GM12878 (cell line): ENCODE measurements at regions not wholly inside any gene's neighbourhood (a gene's known extent, or its start where the extent isn't known, plus 50 kb on each side); places are given as distances from the start of the nearest gene placed in this dataset.

ENCODE experiments used
- ATAC-seq: fragments of 200-7000 bp; cut with Tn5 transposase; 3 replicates; pipeline ENCODE4 v1.9.1; 2020; ENCODE audit warnings: mild to moderate bottlenecking, moderate library complexity
- BruUV-seq: library from RNA; stranded (reverse); fragments of 400-500 nt; replicated peaks from 2 replicates; lab custom pipeline; 2021; lab: Mats Ljungman, UMichigan
- CTCF ChIA-PET: fragments of 300-600 bp; sonication (Branson Sonifier 250); formaldehyde crosslinking; extraction: SDS; loops from one replicate; lab custom pipeline; 2021; ENCODE audit warnings: inconsistent platforms; lab: Yijun Ruan, JAX
- POLR2A ChIA-PET: fragments of 350-600 bp; formaldehyde crosslinking; extraction: SDS; loops from one replicate; lab custom pipeline; 2021; ENCODE audit warnings: inconsistent platforms; lab: Charles Lee
- RAD21 ChIA-PET: fragments of 300-600 bp; sonication (Branson Sonifier 250); formaldehyde crosslinking; loops from one replicate; lab custom pipeline; 2023; ENCODE audit warnings: antibody characterized with exemption; ENCODE audit not compliant: unreplicated experiment; lab: Charles Lee
- SMC1A ChIA-PET: fragments of 300-600 bp; sonication (Branson Sonifier 250); formaldehyde crosslinking; loops from one replicate; lab custom pipeline; 2023; ENCODE audit not compliant: unreplicated experiment, uncharacterized antibody; lab: Charles Lee
- DNase-seq: peaks from one replicate; pipeline ENCODE4 v3.0.0-alpha.2; 2011; ENCODE audit warnings: low read depth, low spot score
- FAIRE-seq: peaks from 3 replicates; lab custom pipeline; 2011; peaks lifted over from hg19 to GRCh38; lab: Jason Lieb, UNC
- H2AFZ ChIP-seq: 2 replicates; pipeline ENCODE4 v1.6.0; 2011; ENCODE audit warnings: low read depth, low read length, control low read depth; ENCODE audit not compliant: control insufficient read depth
- H3K27ac ChIP-seq: 2 replicates; pipeline ENCODE4 v1.5.1; 2011; ENCODE audit warnings: control low read depth; ENCODE audit not compliant: control insufficient read depth, insufficient read depth
- H3K27me3 ChIP-seq, 2 experiments: replicated peaks in 1 of 2; 2 replicates each; pipeline versions ENCODE4 v1.6.0 to v1.6.1; 2011; ENCODE audit warnings: low read length in 1 of 2; ENCODE audit not compliant: control insufficient read depth in 2 of 2, insufficient read depth in 2 of 2
- H3K36me3 ChIP-seq, 2 experiments: 2 replicates each; pipeline ENCODE4 v1.5.1; 2011; ENCODE audit warnings: low read length in 1 of 2; ENCODE audit not compliant: control insufficient read depth in 2 of 2, insufficient read depth in 2 of 2
- H3K4me1 ChIP-seq: 2 replicates; pipeline ENCODE4 v1.6.1; 2011; ENCODE audit warnings: mild to moderate bottlenecking, low read length, moderate library complexity, mixed read lengths; ENCODE audit not compliant: control insufficient read depth, insufficient read depth
- H3K4me2 ChIP-seq: 2 replicates; pipeline ENCODE4 v1.6.0; 2011; ENCODE audit warnings: control low read depth; ENCODE audit not compliant: control insufficient read depth, insufficient read depth
- H3K4me3 ChIP-seq: fragments of 200-600 bp; sonication (generic); 2 replicates; pipeline ENCODE4 v1.5.1; 2016
- H3K79me2 ChIP-seq: 2 replicates; pipeline ENCODE4 v1.6.0; 2011; ENCODE audit warnings: low read length; ENCODE audit not compliant: control insufficient read depth, insufficient read depth
- H3K9ac ChIP-seq: 2 replicates; pipeline ENCODE4 v1.8.0; 2011; ENCODE audit warnings: low read length, control low read depth, mixed read lengths; ENCODE audit not compliant: control insufficient read depth, insufficient read depth
- H3K9me3 ChIP-seq: replicated peaks from 3 replicates; pipeline ENCODE4 v1.5.1; 2011; ENCODE audit warnings: mild to moderate bottlenecking, low read length; ENCODE audit not compliant: control insufficient read depth, insufficient read depth
- H4K20me1 ChIP-seq: 2 replicates; pipeline ENCODE4 v1.6.0; 2011; ENCODE audit not compliant: control insufficient read depth, insufficient read depth
- CBFB ChIP-seq: IDR thresholded peaks from 2 replicates; pipeline ENCODE4 v1.6.1; 2016; ENCODE audit warnings: antibody characterized with exemption, low read depth
- CEBPZ ChIP-seq: fragments of 150-350 bp; IDR thresholded peaks from 2 replicates; pipeline ENCODE4 v1.6.1; 2016; ENCODE audit warnings: low read depth, low read length
- HCFC1 ChIP-seq: fragments of 150-350 bp; IDR thresholded peaks from 2 replicates; pipeline ENCODE4 v1.6.1; 2014; ENCODE audit warnings: low read length
- MLLT1 ChIP-seq: fragments of 450-650 bp; IDR thresholded peaks from 2 replicates; pipeline ENCODE4 v1.6.1; 2016; ENCODE audit warnings: mild to moderate bottlenecking
- NBN ChIP-seq: fragments of 450-650 bp; IDR thresholded peaks from 2 replicates; pipeline ENCODE4 v1.6.1; 2016
- PAX5 ChIP-seq: IDR thresholded peaks from 2 replicates; pipeline ENCODE4 v1.6.1; 2011; ENCODE audit warnings: low read depth, low read length, borderline replicate concordance
- POLR2A ChIP-seq: IDR thresholded peaks from 2 replicates; pipeline ENCODE4 v1.6.1; 2011; ENCODE audit warnings: low read depth, mild to moderate bottlenecking, low read length
- RELA ChIP-seq: fragments of 450-650 bp; IDR thresholded peaks from 2 replicates; pipeline ENCODE4 v1.8.0; 2014; ENCODE audit warnings: borderline replicate concordance; ENCODE audit not compliant: partially characterized antibody
- RFX5 ChIP-seq: IDR thresholded peaks from 2 replicates; pipeline ENCODE4 v1.6.1; 2011; ENCODE audit warnings: low read depth, low read length, improper control_type of control experiment
- SPI1 ChIP-seq: IDR thresholded peaks from 2 replicates; pipeline ENCODE4 v1.6.1; 2011; ENCODE audit warnings: low read depth, mild to moderate bottlenecking, low read length, moderate library complexity, borderline replicate concordance; ENCODE audit not compliant: insufficient read depth
- SREBF1 ChIP-seq: IDR thresholded peaks from 2 replicates; pipeline ENCODE4 v1.6.1; 2012; ENCODE audit warnings: mild to moderate bottlenecking, low read length
- TCF12 ChIP-seq: IDR thresholded peaks from 2 replicates; pipeline ENCODE4 v1.6.1; 2011; ENCODE audit warnings: low read depth, mild to moderate bottlenecking, low read length
- ZNF592 ChIP-seq: fragments of 450-650 bp; IDR thresholded peaks from 2 replicates; pipeline ENCODE4 v1.6.1; 2017; ENCODE audit warnings: mild to moderate bottlenecking, moderate library complexity
- ZSCAN29 ChIP-seq: fragments of 450-650 bp; IDR thresholded peaks from 2 replicates; pipeline ENCODE4 v1.6.1; 2017; ENCODE audit warnings: mild to moderate bottlenecking, moderate library complexity
- WGBS: methylation state at CpG from one replicate; pipeline ENCODE4 v1.1.6; 2016; ENCODE audit warnings: low lambda C conversion rate; ENCODE audit not compliant: insufficient replicate concordance, insufficient coverage; ENCODE audit errors: missing lambda C conversion rate; 5-methylcytosine and 5-hydroxymethylcytosine counted together
- in situ Hi-C: fragments of 300-500 bp; cut with MboI; formaldehyde crosslinking; loops from 9 replicates; pipeline ENCODE4 v1.14.3; 2018; ENCODE audit warnings: mixed read lengths
- intact Hi-C: fragments of 100-400 bp; cut with micrococcal nuclease; formaldehyde crosslinking; loops from one replicate; pipeline ENCODE4 v1.14.2; 2022; ENCODE audit not compliant: unreplicated experiment
- TF ChIP-seq, protein P1 (sequence below): fragments of 450-650 bp; IDR thresholded peaks from 2 replicates; pipeline ENCODE4 v1.6.1; 2017; ENCODE audit warnings: mild to moderate bottlenecking, low read depth, inconsistent platforms; ENCODE audit not compliant: poor library complexity, severe bottlenecking

- intact Hi-C loops = no loop called here
- POLR2A ChIA-PET = interaction anchor here (0.8 kb wide), 1 partner anchor 12 kb away, joined by 3 read pairs; no protein-coding TSS in a partner anchor
- no peak for FAIRE-seq
- no peaks in the 10 kb centered on the region for H3K9me3 ChIP-seq
- H3K27me3 ChIP-seq = no peaks in the 10 kb centered on the region
- no peak overlapping the region for H3K4me3 ChIP-seq
- RAD21 ChIA-PET = interaction anchor here (0.7 to 1.2 kb wide), 2 partner anchors 13 to 21 kb away, joined by 3 read pairs; no protein-coding TSS in a partner anchor
- no peaks in the 10 kb centered on the region for H3K4me1 ChIP-seq
- no peak overlapping the region for H3K4me2 ChIP-seq
- SMC1A ChIA-PET = interaction anchor here (0.7 to 3.5 kb wide), 8 partner anchors 11 to 521 kb away, joined by 3 to 19 read pairs (median 4); no protein-coding TSS in a partner anchor
- no peaks in the 10 kb centered on the region for H3K79me2 ChIP-seq
- in situ Hi-C loops = no loop called here
- H3K36me3 ChIP-seq = no peaks in the 10 kb centered on the region
- no peak overlapping the region for H3K27ac ChIP-seq
- CTCF ChIA-PET = interaction anchor here (1.0 to 1.6 kb wide), 4 partner anchors 13 to 171 kb away, joined by 3 to 8 read pairs (median 4); no protein-coding TSS in a partner anchor
- no peak for DNase-seq
- H3K9ac ChIP-seq = no peak overlapping the region
- no TSS peak for BruUV-seq
- no peak overlapping the region for H2AFZ ChIP-seq
- no peaks in the 10 kb centered on the region for H4K20me1 ChIP-seq
- ATAC-seq = no peak
- WGBS = 0% methylated on average over 1 of the region's 1 CpG
- TF ChIP-seq HCFC1 (no peak), RELA (no peak), SREBF1 (no peak), ZNF592 (no peak), POLR2A (no peak), CEBPZ (no peak), SPI1 (no peak), MLLT1 (no peak), RFX5 (no peak), NBN (no peak), ZSCAN29 (no peak), TCF12 (no peak), CBFB (no peak), PAX5 (no peak)
- TF ChIP-seq, protein P1, sequence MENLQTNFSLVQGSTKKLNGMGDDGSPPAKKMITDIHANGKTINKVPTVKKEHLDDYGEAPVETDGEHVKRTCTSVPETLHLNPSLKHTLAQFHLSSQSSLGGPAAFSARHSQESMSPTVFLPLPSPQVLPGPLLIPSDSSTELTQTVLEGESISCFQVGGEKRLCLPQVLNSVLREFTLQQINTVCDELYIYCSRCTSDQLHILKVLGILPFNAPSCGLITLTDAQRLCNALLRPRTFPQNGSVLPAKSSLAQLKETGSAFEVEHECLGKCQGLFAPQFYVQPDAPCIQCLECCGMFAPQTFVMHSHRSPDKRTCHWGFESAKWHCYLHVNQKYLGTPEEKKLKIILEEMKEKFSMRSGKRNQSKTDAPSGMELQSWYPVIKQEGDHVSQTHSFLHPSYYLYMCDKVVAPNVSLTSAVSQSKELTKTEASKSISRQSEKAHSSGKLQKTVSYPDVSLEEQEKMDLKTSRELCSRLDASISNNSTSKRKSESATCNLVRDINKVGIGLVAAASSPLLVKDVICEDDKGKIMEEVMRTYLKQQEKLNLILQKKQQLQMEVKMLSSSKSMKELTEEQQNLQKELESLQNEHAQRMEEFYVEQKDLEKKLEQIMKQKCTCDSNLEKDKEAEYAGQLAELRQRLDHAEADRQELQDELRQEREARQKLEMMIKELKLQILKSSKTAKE = no peak
These were observed 61.9 kb upstream of the AMN1 start for GRCh38 chr12:31790759-31791158.
